K562 (cell line): ENCODE measurements at regions not wholly inside any gene's neighbourhood (a gene's known extent, or its start where the extent isn't known, plus 50 kb on each side); places are given as distances from the start of the nearest gene placed in this dataset.

Experiments used
- ATAC-seq: fragments of 200-7000 bp; cut with Tn5 transposase; 3 replicates; pipeline ENCODE4 v1.9.1; 2020; ENCODE audit warnings: moderate library complexity
- BruUV-seq: library from RNA; stranded (reverse); fragments of 400-500 nt; replicated peaks from 2 replicates; lab custom pipeline; 2021; lab: Mats Ljungman, UMichigan
- CTCF ChIA-PET: fragments of 300-600 bp; formaldehyde crosslinking; extraction: SDS; loops from one replicate; lab custom pipeline; 2021; ENCODE audit warnings: low intra/inter-chr PET ratio; lab: Yijun Ruan, JAX
- POLR2A ChIA-PET: fragments of 300-600, 350-650 bp; sonication (Branson Sonifier 250); formaldehyde crosslinking; extraction: SDS; loops from one replicate; lab custom pipeline; 2021; ENCODE audit warnings: antibody characterized with exemption, inconsistent platforms; lab: Yijun Ruan, JAX
- DNase-seq, 4 experiments: peaks; one replicate each; pipeline versions ENCODE4 v3.0.0 to v3.0.0-alpha.2; 2011 to 2018; ENCODE audit warnings: low spot score in 3 of 4, mixed read lengths in 3 of 4; ENCODE audit errors: extremely low read depth in 1 of 4
- FAIRE-seq: peaks from 2 replicates; lab custom pipeline; 2011; peaks lifted over from hg19 to GRCh38; lab: Jason Lieb, UNC
- H2AFZ ChIP-seq: 2 replicates; pipeline ENCODE4 v1.6.0; 2011; ENCODE audit warnings: low read depth, low read length, control low read depth, inconsistent platforms
- H3K27ac ChIP-seq: fragments of 200-600 bp; 3 replicates; pipeline ENCODE4 v1.8.0; 2011; ENCODE audit warnings: low read depth, mild to moderate bottlenecking, control low read depth, inconsistent platforms, low read length, moderate library complexity, mixed read lengths; ENCODE audit errors: extremely low read depth
- H3K27me3 ChIP-seq, 2 experiments: fragments of 300-600 bp in 1 of 2; 2 replicates in 1 of 2; 3 replicates in 1 of 2; pipeline versions ENCODE4 v1.6.0 to v1.8.0; 2011; ENCODE audit warnings: inconsistent platforms in 2 of 2, low read length in 2 of 2, mild to moderate bottlenecking in 1 of 2, mixed read lengths in 1 of 2, moderate library complexity in 1 of 2; ENCODE audit not compliant: control insufficient read depth in 2 of 2, insufficient read depth in 2 of 2
- H3K36me3 ChIP-seq: fragments of 300-600 bp; 3 replicates; pipeline ENCODE4 v1.8.0; 2011; ENCODE audit warnings: mild to moderate bottlenecking, low read length, inconsistent platforms; ENCODE audit not compliant: control insufficient read depth, insufficient read depth
- H3K4me1 ChIP-seq, 2 experiments: fragments of 200-600 bp in 1 of 2; replicated peaks in 1 of 2; 2 replicates in 1 of 2; 3 replicates in 1 of 2; pipeline versions ENCODE4 v1.5.1 to v1.8.0; 2011; ENCODE audit warnings: inconsistent platforms in 2 of 2, low read length in 2 of 2, mild to moderate bottlenecking in 1 of 2, mixed read lengths in 1 of 2, moderate library complexity in 1 of 2; ENCODE audit not compliant: control insufficient read depth in 2 of 2, insufficient read depth in 2 of 2
- H3K4me2 ChIP-seq: 2 replicates; pipeline ENCODE4 v1.6.1; 2011; ENCODE audit warnings: low read length, control low read depth, inconsistent platforms, mixed read lengths; ENCODE audit not compliant: insufficient read depth
- H3K4me3 ChIP-seq: fragments of 200-600 bp; sonication (generic), shearing (Covaris generic); 2 replicates; pipeline ENCODE4 v1.5.1; 2016; ENCODE audit warnings: control low read depth, inconsistent platforms
- H3K79me2 ChIP-seq: fragments of 200-600 bp; 3 replicates; pipeline ENCODE4 v1.8.0; 2011; ENCODE audit warnings: low read length, inconsistent platforms; ENCODE audit not compliant: control insufficient read depth, insufficient read depth
- H3K9ac ChIP-seq, 2 experiments: 2 replicates each; pipeline versions ENCODE4 v1.6.0 to v1.6.1; 2011; ENCODE audit warnings: low read depth in 2 of 2, low read length in 2 of 2, control low read depth in 1 of 2, inconsistent platforms in 1 of 2, mild to moderate bottlenecking in 1 of 2, mixed read lengths in 1 of 2; ENCODE audit not compliant: insufficient read depth in 1 of 2
- H3K9me1 ChIP-seq: one replicate; pipeline ENCODE4 v1.6.0; 2011; ENCODE audit warnings: inconsistent platforms, mild to moderate bottlenecking, low read length, moderate library complexity; ENCODE audit not compliant: control insufficient read depth, insufficient read depth
- H3K9me3 ChIP-seq: replicated peaks from 2 replicates; pipeline ENCODE4 v1.5.1; 2011; ENCODE audit warnings: low read depth, low read length, inconsistent platforms; ENCODE audit not compliant: control insufficient read depth, insufficient read depth
- H4K20me1 ChIP-seq: replicated peaks from 2 replicates; pipeline ENCODE4 v1.6.1; 2011; ENCODE audit warnings: low read length, inconsistent platforms, mixed read lengths; ENCODE audit not compliant: control insufficient read depth, insufficient read depth
- MITF ChIP-seq: IDR thresholded peaks from 2 replicates; pipeline ENCODE4 v1.6.1; 2014; ENCODE audit warnings: antibody characterized with exemption
- RBM39 ChIP-seq: fragments of 200-400 bp; formaldehyde crosslinking; optimal IDR thresholded peaks from 2 replicates; pipeline ENCODE3; 2018; ENCODE audit warnings: low read depth, low read length
- SIX5 ChIP-seq, 2 experiments: IDR thresholded peaks; 2 replicates each; pipeline ENCODE4 v1.6.1; 2011; ENCODE audit warnings: low read length in 2 of 2, borderline replicate concordance in 1 of 2, low read depth in 1 of 2, mild to moderate bottlenecking in 1 of 2, moderate library complexity in 1 of 2; ENCODE audit not compliant: insufficient read depth in 1 of 2
- TCF7 ChIP-seq: sonication (generic); IDR thresholded peaks from 2 replicates; pipeline ENCODE4 v1.6.1; 2016; ENCODE audit warnings: antibody characterized with exemption, borderline replicate concordance
- TSC22D4 ChIP-seq: fragments of 450-650 bp; IDR thresholded peaks from 2 replicates; pipeline ENCODE4 v1.6.1; 2016; ENCODE audit warnings: missing genetic modification characterization, missing biosample characterization, control low read depth
- ZBTB17 ChIP-seq: fragments of 450-650 bp; formaldehyde crosslinking; IDR thresholded peaks from 2 replicates; pipeline ENCODE4 v1.4.0; 2020; ENCODE audit warnings: mild to moderate bottlenecking
- ZNF121 ChIP-seq: sonication (generic); formaldehyde crosslinking; conservative IDR thresholded peaks from 2 replicates; pipeline ENCODE4 v1.8.0; 2022; ENCODE audit warnings: missing genetic modification reagents
- ZNF77 ChIP-seq: fragments of 250-450 bp; sonication (Bioruptor Pico); IDR thresholded peaks from 2 replicates; pipeline ENCODE4 v1.5.0; 2020
- WGBS: fragments of 100-300 bp; shearing (Covaris generic); methylation state at CpG from one replicate; pipeline ENCODE4 v1.1.6; 2016; ENCODE audit warnings: low coverage, mixed read lengths; ENCODE audit not compliant: insufficient coverage; ENCODE audit errors: missing lambda C conversion rate; 5-methylcytosine and 5-hydroxymethylcytosine counted together
- in situ Hi-C: fragments of 300-500 bp; cut with MboI; formaldehyde crosslinking; loops from 4 replicates; pipeline ENCODE4 v1.15.0; 2018; ENCODE audit warnings: inconsistent platforms, mixed read lengths
- intact Hi-C: fragments of 100-400 bp; cut with micrococcal nuclease; formaldehyde crosslinking; loops from 2 replicates; pipeline ENCODE4 v1.14.2; 2022
- TF ChIP-seq, protein P1 (sequence below): sonication (generic); formaldehyde crosslinking; IDR thresholded peaks from 2 replicates; pipeline ENCODE4 v1.8.1; 2022; ENCODE audit warnings: missing genetic modification reagents
- TF ChIP-seq, protein P2 (sequence below): fragments of 250-450 bp; sonication (Bioruptor Pico); IDR thresholded peaks from 2 replicates; pipeline ENCODE4 v1.4.0; 2020; ENCODE audit warnings: borderline replicate concordance
- TF ChIP-seq, protein P3 (sequence below): fragments of 250-450 bp; sonication (Bioruptor Pico); IDR thresholded peaks from 2 replicates; pipeline ENCODE4 v1.8.0; 2021; ENCODE audit warnings: borderline replicate concordance, mild to moderate bottlenecking, moderate library complexity; ENCODE audit not compliant: poor library complexity, severe bottlenecking
- TF ChIP-seq, protein P4 (sequence below): sonication (generic); formaldehyde crosslinking; IDR thresholded peaks from 2 replicates; pipeline ENCODE4 v1.8.0; 2022; ENCODE audit warnings: missing genetic modification reagents, mild to moderate bottlenecking, borderline replicate concordance

- no peak for DNase-seq
- in situ Hi-C loops, result no loop called here
- H3K4me2 ChIP-seq, result no peak overlapping the region
- H3K4me1 ChIP-seq, result no peaks in the 10 kb centered on the region; a peak in 1 of 5 replicates
- H3K9me3 ChIP-seq, result no peaks in the 10 kb centered on the region
- peaks cover 8% of the 10 kb centered on the region in 2 experiments for H3K27me3 ChIP-seq
- H3K27ac ChIP-seq, result no peak overlapping the region
- no peaks in the 10 kb centered on the region for H3K79me2 ChIP-seq
- no TSS peak for BruUV-seq
- TF ChIP-seq, protein P1, sequence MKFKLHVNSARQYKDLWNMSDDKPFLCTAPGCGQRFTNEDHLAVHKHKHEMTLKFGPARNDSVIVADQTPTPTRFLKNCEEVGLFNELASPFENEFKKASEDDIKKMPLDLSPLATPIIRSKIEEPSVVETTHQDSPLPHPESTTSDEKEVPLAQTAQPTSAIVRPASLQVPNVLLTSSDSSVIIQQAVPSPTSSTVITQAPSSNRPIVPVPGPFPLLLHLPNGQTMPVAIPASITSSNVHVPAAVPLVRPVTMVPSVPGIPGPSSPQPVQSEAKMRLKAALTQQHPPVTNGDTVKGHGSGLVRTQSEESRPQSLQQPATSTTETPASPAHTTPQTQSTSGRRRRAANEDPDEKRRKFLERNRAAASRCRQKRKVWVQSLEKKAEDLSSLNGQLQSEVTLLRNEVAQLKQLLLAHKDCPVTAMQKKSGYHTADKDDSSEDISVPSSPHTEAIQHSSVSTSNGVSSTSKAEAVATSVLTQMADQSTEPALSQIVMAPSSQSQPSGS (CRISPR knock-in tag), result no peak
- TF ChIP-seq, protein P2, sequence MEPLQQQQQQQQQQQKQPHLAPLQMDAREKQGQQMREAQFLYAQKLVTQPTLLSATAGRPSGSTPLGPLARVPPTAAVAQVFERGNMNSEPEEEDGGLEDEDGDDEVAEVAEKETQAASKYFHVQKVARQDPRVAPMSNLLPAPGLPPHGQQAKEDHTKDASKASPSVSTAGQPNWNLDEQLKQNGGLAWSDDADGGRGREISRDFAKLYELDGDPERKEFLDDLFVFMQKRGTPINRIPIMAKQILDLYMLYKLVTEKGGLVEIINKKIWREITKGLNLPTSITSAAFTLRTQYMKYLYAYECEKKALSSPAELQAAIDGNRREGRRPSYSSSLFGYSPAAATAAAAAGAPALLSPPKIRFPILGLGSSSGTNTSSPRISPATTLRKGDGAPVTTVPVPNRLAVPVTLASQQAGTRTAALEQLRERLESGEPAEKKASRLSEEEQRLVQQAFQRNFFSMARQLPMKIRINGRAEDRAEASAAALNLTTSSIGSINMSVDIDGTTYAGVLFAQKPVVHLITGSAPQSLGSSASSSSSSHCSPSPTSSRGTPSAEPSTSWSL (CRISPR knock-in tag), result no peak
- no peak for TF ChIP-seq TCF7
- no peak for TF ChIP-seq ZNF77 (CRISPR knock-in tag)
- no peak for TF ChIP-seq ZNF121 (CRISPR knock-in tag)
- TF ChIP-seq, protein P3, sequence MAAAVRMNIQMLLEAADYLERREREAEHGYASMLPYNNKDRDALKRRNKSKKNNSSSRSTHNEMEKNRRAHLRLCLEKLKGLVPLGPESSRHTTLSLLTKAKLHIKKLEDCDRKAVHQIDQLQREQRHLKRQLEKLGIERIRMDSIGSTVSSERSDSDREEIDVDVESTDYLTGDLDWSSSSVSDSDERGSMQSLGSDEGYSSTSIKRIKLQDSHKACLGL (CRISPR knock-in tag), result no peak
- TF ChIP-seq, protein P4, sequence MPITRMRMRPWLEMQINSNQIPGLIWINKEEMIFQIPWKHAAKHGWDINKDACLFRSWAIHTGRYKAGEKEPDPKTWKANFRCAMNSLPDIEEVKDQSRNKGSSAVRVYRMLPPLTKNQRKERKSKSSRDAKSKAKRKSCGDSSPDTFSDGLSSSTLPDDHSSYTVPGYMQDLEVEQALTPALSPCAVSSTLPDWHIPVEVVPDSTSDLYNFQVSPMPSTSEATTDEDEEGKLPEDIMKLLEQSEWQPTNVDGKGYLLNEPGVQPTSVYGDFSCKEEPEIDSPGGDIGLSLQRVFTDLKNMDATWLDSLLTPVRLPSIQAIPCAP (CRISPR knock-in tag), result no peak
- TF ChIP-seq RBM39, result no peak
- no peak for TF ChIP-seq ZBTB17
- no peak for TF ChIP-seq MITF
- no peak for TF ChIP-seq SIX5 (IDR thresholded peaks at IDR 0.05; ENCODE audit: borderline replicate concordance in 1 of 2, insufficient read depth in 1 of 2, low read depth in 1 of 2, low read length in 2 of 2)
- TF ChIP-seq TSC22D4 (tag), result no peak
- intact Hi-C loops, result no loop called here
- H3K9ac ChIP-seq, result no peak overlapping the region
- no peak overlapping the region for H2AFZ ChIP-seq
- H3K36me3 ChIP-seq, result no peaks in the 10 kb centered on the region
- no peak for ATAC-seq
- ChIA-PET CTCF (no interaction called here), POLR2A (no interaction called here)
- no peak overlapping the region for H3K4me3 ChIP-seq
- 9% methylated on average over 1 of the region's 1 CpG for WGBS
- no peaks in the 10 kb centered on the region for H3K9me1 ChIP-seq
- FAIRE-seq, result no peak
- no peaks in the 10 kb centered on the region for H4K20me1 ChIP-seq
These were observed 78.7 kb upstream of the SERP2 start for GRCh38 chr13:44294876-44295275.
